WTC11 (cell line): ENCODE measurements at regions not wholly inside any gene's neighbourhood (a gene's known extent, or its start where the extent isn't known, plus 50 kb on each side); places are given as distances from the start of the nearest gene placed in this dataset.

ENCODE experiments used
- ATAC-seq: fragments of 200-7000 bp; cut with Tn5 transposase; 2 replicates; pipeline ENCODE4 v1.10.0; 2021; ENCODE audit warnings: mild to moderate bottlenecking, moderate library complexity
- CTCF ChIA-PET: fragments of 300-600 bp; sonication (Branson Sonifier 250); formaldehyde crosslinking; loops from one replicate; lab custom pipeline; 2021; ENCODE audit warnings: antibody characterized with exemption; lab: Charles Lee
- POLR2A ChIA-PET: fragments of 350-600 bp; sonication (Branson Sonifier 250); formaldehyde crosslinking; loops from one replicate; lab custom pipeline; 2021; ENCODE audit warnings: antibody characterized with exemption; lab: Charles Lee
- DNase-seq: peaks from one replicate; pipeline ENCODE4 v3.0.0; 2021; ENCODE audit warnings: low spot score
- H3K27ac Mint-ChIP-seq: 2 replicates; pipeline ENCODE4 v1.8.0; 2021; ENCODE audit warnings: mixed read lengths
- H3K27me3 Mint-ChIP-seq: 2 replicates; pipeline ENCODE4 v1.8.0; 2021; ENCODE audit warnings: low read depth, mild to moderate bottlenecking, moderate library complexity, mixed read lengths
- H3K36me3 Mint-ChIP-seq: 2 replicates; pipeline ENCODE4 v1.8.0; 2021; ENCODE audit warnings: mixed read lengths
- H3K4me1 Mint-ChIP-seq: 2 replicates; pipeline ENCODE4 v1.8.0; 2022; ENCODE audit warnings: mixed read lengths
- H3K4me3 Mint-ChIP-seq: 2 replicates; pipeline ENCODE4 v1.8.0; 2021; ENCODE audit warnings: mild to moderate bottlenecking, moderate library complexity, mixed read lengths
- H3K9me3 Mint-ChIP-seq: 2 replicates; pipeline ENCODE4 v1.8.0; 2021; ENCODE audit warnings: mixed read lengths
- ATF1 ChIP-seq: sonication (generic); formaldehyde crosslinking; IDR thresholded peaks from 2 replicates; pipeline ENCODE4 v1.8.1; 2023; ENCODE audit warnings: mild to moderate bottlenecking, moderate library complexity, missing genetic modification reagents
- ELF4 ChIP-seq: sonication (generic); formaldehyde crosslinking; IDR thresholded peaks from 2 replicates; pipeline ENCODE4 v1.8.1; 2022; ENCODE audit warnings: low read depth, mild to moderate bottlenecking, moderate library complexity, missing genetic modification reagents
- ESRRA ChIP-seq: sonication (generic); formaldehyde crosslinking; IDR thresholded peaks from 2 replicates; pipeline ENCODE4 v1.8.1; 2022; ENCODE audit warnings: mild to moderate bottlenecking, missing genetic modification reagents, borderline replicate concordance
- GRHL2 ChIP-seq: fragments of 250-450 bp; sonication (Bioruptor Pico); IDR thresholded peaks from 2 replicates; pipeline ENCODE4 v1.8.0; 2022; ENCODE audit warnings: mild to moderate bottlenecking, moderate library complexity; ENCODE audit not compliant: insufficient replicate concordance, severe bottlenecking
- HMGA2 ChIP-seq: fragments of 250-450 bp; sonication (Bioruptor Pico); IDR thresholded peaks from 2 replicates; pipeline ENCODE4 v1.4.0; 2021; ENCODE audit warnings: mild to moderate bottlenecking, moderate library complexity
- MXD4 ChIP-seq: fragments of 250-450 bp; sonication (Bioruptor Pico); IDR thresholded peaks from 2 replicates; pipeline ENCODE4 v1.8.0; 2021; ENCODE audit warnings: mild to moderate bottlenecking, moderate library complexity, borderline replicate concordance
- MYBL2 ChIP-seq: sonication (generic); formaldehyde crosslinking; IDR thresholded peaks from 2 replicates; pipeline ENCODE4 v1.8.1; 2023; ENCODE audit warnings: mild to moderate bottlenecking, moderate library complexity, missing genetic modification reagents
- NFE2L1 ChIP-seq: sonication (generic); formaldehyde crosslinking; IDR thresholded peaks from 2 replicates; pipeline ENCODE4 v1.8.1; 2023; ENCODE audit warnings: missing genetic modification reagents
- NR1H2 ChIP-seq: sonication (generic); formaldehyde crosslinking; IDR thresholded peaks from 2 replicates; pipeline ENCODE4 v1.9.0; 2021; ENCODE audit warnings: mild to moderate bottlenecking, moderate library complexity, missing genetic modification reagents
- OVOL2 ChIP-seq: fragments of 250-450 bp; sonication (Bioruptor Pico); IDR thresholded peaks from 2 replicates; pipeline ENCODE4 v1.9.0; 2021; ENCODE audit warnings: mild to moderate bottlenecking, borderline replicate concordance
- RORB ChIP-seq: fragments of 250-450 bp; sonication (Bioruptor Pico); IDR thresholded peaks from 2 replicates; pipeline ENCODE4 v1.9.0; 2021; ENCODE audit warnings: mild to moderate bottlenecking
- SMAD3 ChIP-seq: sonication (generic); formaldehyde crosslinking; IDR thresholded peaks from 2 replicates; pipeline ENCODE4 v1.8.0; 2022; ENCODE audit warnings: missing genetic modification reagents, mild to moderate bottlenecking, borderline replicate concordance
- SMAD4 ChIP-seq: sonication (generic); formaldehyde crosslinking; IDR thresholded peaks from 2 replicates; pipeline ENCODE4 v1.8.0; 2022; ENCODE audit warnings: mild to moderate bottlenecking, missing genetic modification reagents
- ZNF138 ChIP-seq: sonication (generic); formaldehyde crosslinking; conservative IDR thresholded peaks from 2 replicates; pipeline ENCODE4 v1.8.1; 2022; ENCODE audit warnings: mild to moderate bottlenecking, moderate library complexity, missing genetic modification reagents
- TF ChIP-seq, protein P1 (sequence below): sonication (generic); formaldehyde crosslinking; IDR thresholded peaks from 2 replicates; pipeline ENCODE4 v1.8.1; 2022; ENCODE audit warnings: low read depth, missing genetic modification reagents, borderline replicate concordance
- TF ChIP-seq, protein P2 (sequence below): sonication (generic); formaldehyde crosslinking; IDR thresholded peaks from 2 replicates; pipeline ENCODE4 v1.8.1; 2022; ENCODE audit warnings: mild to moderate bottlenecking, missing genetic modification reagents, moderate library complexity, borderline replicate concordance
- TF ChIP-seq, protein P3 (sequence below): fragments of 200-600 bp; IDR thresholded peaks from 2 replicates; pipeline ENCODE4 v1.8.0; 2022; ENCODE audit warnings: antibody characterized with exemption
- TF ChIP-seq, protein P4 (sequence below): fragments of 250-450 bp; sonication (Bioruptor Pico); IDR thresholded peaks from 2 replicates; pipeline ENCODE4 v1.9.0; 2021; ENCODE audit warnings: mild to moderate bottlenecking
- TF ChIP-seq, protein P5 (sequence below): sonication (generic); formaldehyde crosslinking; conservative IDR thresholded peaks from 2 replicates; pipeline ENCODE4 v1.8.1; 2023; ENCODE audit warnings: mild to moderate bottlenecking, low read depth, missing genetic modification reagents, moderate library complexity

DNA sequence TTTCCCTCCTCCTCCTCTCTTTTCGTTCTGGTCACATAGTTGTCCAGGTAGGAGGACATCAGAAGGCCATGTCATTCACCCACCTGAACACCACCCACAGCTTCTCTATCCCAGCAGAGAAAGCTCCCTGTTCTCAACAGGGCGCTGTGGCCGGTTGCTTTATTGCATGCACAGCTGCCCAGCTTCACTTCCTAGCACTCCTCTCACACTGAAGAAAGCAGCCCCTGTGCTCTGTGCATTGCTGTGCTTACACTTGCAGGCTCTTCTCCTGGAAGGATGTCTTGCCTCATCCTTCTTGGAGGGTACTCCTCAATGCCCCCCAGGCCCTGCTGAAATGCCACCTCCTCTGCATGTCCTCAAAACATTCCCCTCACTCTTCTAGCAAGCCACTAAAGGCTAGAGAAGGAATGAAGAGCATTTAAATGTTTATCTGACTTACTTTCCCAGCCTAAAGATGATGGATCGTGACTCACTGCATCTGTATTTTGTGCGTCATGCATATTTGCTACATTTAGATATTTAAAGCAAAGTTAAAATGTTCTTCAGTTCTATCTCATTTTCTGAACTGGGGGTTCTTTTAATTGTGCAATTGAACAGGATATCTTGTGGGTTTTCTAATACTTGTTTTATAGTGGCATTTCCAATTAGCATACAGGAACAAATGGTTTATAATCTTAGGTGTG lies 186.4 kb upstream of the PUDP start (continued):
- TF ChIP-seq ELF4 (CRISPR knock-in tag), result no peak
- TF ChIP-seq GRHL2 (CRISPR knock-in tag), result no peak
- TF ChIP-seq, protein P1, sequence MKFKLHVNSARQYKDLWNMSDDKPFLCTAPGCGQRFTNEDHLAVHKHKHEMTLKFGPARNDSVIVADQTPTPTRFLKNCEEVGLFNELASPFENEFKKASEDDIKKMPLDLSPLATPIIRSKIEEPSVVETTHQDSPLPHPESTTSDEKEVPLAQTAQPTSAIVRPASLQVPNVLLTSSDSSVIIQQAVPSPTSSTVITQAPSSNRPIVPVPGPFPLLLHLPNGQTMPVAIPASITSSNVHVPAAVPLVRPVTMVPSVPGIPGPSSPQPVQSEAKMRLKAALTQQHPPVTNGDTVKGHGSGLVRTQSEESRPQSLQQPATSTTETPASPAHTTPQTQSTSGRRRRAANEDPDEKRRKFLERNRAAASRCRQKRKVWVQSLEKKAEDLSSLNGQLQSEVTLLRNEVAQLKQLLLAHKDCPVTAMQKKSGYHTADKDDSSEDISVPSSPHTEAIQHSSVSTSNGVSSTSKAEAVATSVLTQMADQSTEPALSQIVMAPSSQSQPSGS (CRISPR knock-in tag), result no peak
- TF ChIP-seq MXD4 (CRISPR knock-in tag), result no peak
- TF ChIP-seq SMAD4 (CRISPR knock-in tag), result no peak
- TF ChIP-seq, protein P2, sequence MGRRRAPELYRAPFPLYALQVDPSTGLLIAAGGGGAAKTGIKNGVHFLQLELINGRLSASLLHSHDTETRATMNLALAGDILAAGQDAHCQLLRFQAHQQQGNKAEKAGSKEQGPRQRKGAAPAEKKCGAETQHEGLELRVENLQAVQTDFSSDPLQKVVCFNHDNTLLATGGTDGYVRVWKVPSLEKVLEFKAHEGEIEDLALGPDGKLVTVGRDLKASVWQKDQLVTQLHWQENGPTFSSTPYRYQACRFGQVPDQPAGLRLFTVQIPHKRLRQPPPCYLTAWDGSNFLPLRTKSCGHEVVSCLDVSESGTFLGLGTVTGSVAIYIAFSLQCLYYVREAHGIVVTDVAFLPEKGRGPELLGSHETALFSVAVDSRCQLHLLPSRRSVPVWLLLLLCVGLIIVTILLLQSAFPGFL, result no peak
- TF ChIP-seq HMGA2, result no peak

DNA sequence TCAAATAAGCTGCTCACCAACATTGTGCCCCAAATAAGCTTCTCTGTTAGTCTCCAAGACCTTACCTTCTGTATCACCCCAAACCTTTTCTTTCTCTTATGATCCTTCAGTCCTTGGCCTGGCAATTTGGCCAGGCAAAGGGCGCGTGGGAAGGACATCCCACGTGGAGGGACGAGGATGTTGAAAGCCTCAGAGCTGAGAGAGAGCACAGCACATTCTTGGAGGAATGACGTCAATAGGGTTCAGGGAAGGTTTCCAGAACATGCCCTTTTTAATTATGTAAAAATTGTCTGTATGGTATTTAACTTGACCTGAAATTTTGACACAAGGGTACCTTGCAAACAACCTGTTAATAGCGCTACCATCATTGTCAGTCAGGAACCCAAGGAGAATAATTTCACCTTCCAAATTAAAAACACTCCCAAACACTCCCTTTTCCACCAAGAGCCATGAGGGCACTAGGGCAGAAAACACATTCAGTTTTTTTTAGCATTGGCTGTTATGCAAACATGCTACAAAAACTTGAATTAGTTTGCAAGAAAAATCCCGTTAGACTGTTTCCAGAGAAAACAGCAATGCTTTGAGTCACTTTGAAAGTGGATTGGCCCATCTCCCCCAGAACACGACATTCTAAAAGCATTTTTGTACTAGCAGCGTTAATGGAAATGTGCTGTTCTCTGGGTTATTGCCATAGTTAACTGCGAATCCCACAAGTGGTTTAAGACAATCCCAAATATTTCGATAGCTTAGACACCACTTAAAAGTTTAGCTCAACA lies 183.2 kb upstream of the PUDP start:
- CTCF ChIA-PET, result no interaction called here
- H3K4me1 Mint-ChIP-seq, result peaks cover 2% of the 10 kb centered on the region; the same call in 1 of the 2 replicates
- DNase-seq, result no peak
- no peak overlapping the region for H3K4me3 Mint-ChIP-seq
- no peak overlapping the region for H3K27ac Mint-ChIP-seq
- H3K9me3 Mint-ChIP-seq, result no peaks in the 10 kb centered on the region
- POLR2A ChIA-PET, result no interaction called here
- no peak for TF ChIP-seq NFE2L1 (CRISPR knock-in tag)
- TF ChIP-seq MXD4 (CRISPR knock-in tag), result no peak
- TF ChIP-seq, protein P3, sequence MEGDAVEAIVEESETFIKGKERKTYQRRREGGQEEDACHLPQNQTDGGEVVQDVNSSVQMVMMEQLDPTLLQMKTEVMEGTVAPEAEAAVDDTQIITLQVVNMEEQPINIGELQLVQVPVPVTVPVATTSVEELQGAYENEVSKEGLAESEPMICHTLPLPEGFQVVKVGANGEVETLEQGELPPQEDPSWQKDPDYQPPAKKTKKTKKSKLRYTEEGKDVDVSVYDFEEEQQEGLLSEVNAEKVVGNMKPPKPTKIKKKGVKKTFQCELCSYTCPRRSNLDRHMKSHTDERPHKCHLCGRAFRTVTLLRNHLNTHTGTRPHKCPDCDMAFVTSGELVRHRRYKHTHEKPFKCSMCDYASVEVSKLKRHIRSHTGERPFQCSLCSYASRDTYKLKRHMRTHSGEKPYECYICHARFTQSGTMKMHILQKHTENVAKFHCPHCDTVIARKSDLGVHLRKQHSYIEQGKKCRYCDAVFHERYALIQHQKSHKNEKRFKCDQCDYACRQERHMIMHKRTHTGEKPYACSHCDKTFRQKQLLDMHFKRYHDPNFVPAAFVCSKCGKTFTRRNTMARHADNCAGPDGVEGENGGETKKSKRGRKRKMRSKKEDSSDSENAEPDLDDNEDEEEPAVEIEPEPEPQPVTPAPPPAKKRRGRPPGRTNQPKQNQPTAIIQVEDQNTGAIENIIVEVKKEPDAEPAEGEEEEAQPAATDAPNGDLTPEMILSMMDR, result no peak
- TF ChIP-seq ZNF138, result no peak
- no peak for TF ChIP-seq OVOL2 (CRISPR knock-in tag)
- TF ChIP-seq, protein P4, sequence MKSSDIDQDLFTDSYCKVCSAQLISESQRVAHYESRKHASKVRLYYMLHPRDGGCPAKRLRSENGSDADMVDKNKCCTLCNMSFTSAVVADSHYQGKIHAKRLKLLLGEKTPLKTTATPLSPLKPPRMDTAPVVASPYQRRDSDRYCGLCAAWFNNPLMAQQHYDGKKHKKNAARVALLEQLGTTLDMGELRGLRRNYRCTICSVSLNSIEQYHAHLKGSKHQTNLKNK (CRISPR knock-in tag), result no peak
- TF ChIP-seq NR1H2 (CRISPR knock-in tag), result no peak
- TF ChIP-seq SMAD3, result no peak
- TF ChIP-seq RORB (CRISPR knock-in tag), result no peak
- TF ChIP-seq ESRRA (CRISPR knock-in tag), result no peak
- no peak for TF ChIP-seq ATF1 (CRISPR knock-in tag)
- TF ChIP-seq, protein P5, sequence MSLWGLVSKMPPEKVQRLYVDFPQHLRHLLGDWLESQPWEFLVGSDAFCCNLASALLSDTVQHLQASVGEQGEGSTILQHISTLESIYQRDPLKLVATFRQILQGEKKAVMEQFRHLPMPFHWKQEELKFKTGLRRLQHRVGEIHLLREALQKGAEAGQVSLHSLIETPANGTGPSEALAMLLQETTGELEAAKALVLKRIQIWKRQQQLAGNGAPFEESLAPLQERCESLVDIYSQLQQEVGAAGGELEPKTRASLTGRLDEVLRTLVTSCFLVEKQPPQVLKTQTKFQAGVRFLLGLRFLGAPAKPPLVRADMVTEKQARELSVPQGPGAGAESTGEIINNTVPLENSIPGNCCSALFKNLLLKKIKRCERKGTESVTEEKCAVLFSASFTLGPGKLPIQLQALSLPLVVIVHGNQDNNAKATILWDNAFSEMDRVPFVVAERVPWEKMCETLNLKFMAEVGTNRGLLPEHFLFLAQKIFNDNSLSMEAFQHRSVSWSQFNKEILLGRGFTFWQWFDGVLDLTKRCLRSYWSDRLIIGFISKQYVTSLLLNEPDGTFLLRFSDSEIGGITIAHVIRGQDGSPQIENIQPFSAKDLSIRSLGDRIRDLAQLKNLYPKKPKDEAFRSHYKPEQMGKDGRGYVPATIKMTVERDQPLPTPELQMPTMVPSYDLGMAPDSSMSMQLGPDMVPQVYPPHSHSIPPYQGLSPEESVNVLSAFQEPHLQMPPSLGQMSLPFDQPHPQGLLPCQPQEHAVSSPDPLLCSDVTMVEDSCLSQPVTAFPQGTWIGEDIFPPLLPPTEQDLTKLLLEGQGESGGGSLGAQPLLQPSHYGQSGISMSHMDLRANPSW (CRISPR knock-in tag), result no peak
- TF ChIP-seq MYBL2 (CRISPR knock-in tag), result no peak
- H3K36me3 Mint-ChIP-seq, result no peaks in the 10 kb centered on the region
- H3K27me3 Mint-ChIP-seq, result no peaks in the 10 kb centered on the region
- no peak for ATAC-seq
